Hepatocyte (in vitro differentiated cells): ENCODE measurements at regions not wholly inside any gene's neighbourhood (a gene's known extent, or its start where the extent isn't known, plus 50 kb on each side); places are given as distances from the start of the nearest gene placed in this dataset.
A peak's percentile ranks its signal among the peaks of the same experiment; 100 is the strongest.

Experiments used
- DNase-seq: peaks from one replicate; pipeline ENCODE4 v3.0.0-alpha.2; 2016; ENCODE audit warnings: low spot score
- H2AFZ ChIP-seq: fragments of 200-600 bp; sonication (generic); 2 replicates; pipeline ENCODE4 v1.6.0; 2016; ENCODE audit warnings: antibody characterized with exemption, mild to moderate bottlenecking
- H3K27ac ChIP-seq: fragments of 200-600 bp; sonication (generic); 2 replicates; pipeline ENCODE4 v1.5.1; 2016; ENCODE audit warnings: mild to moderate bottlenecking
- H3K27me3 ChIP-seq: fragments of 200-600 bp; sonication (generic); 2 replicates; pipeline ENCODE4 v1.6.1; 2016
- H3K36me3 ChIP-seq: fragments of 200-600 bp; sonication (generic); replicated peaks from 2 replicates; pipeline ENCODE4 v1.5.1; 2016; ENCODE audit warnings: low read depth; ENCODE audit not compliant: insufficient read depth
- H3K4me1 ChIP-seq: fragments of 200-600 bp; sonication (generic); 2 replicates; pipeline ENCODE4 v1.5.1; 2016; ENCODE audit warnings: mild to moderate bottlenecking, moderate library complexity; ENCODE audit not compliant: insufficient read depth
- H3K4me2 ChIP-seq: fragments of 200-600 bp; sonication (generic); 2 replicates; pipeline ENCODE4 v1.6.0; 2016
- H3K4me3 ChIP-seq: fragments of 200-600 bp; sonication (generic); 2 replicates; pipeline ENCODE4 v1.5.1; 2016; ENCODE audit warnings: mild to moderate bottlenecking
- H3K79me2 ChIP-seq: fragments of 200-600 bp; sonication (generic); 2 replicates; pipeline ENCODE4 v1.6.0; 2017; ENCODE audit warnings: mild to moderate bottlenecking
- H3K9me2 ChIP-seq: fragments of 200-600 bp; sonication (generic); replicated peaks from 2 replicates; pipeline ENCODE4 v1.6.0; 2017; ENCODE audit warnings: mild to moderate bottlenecking; ENCODE audit not compliant: insufficient read depth
- H3K9me3 ChIP-seq: fragments of 200-600 bp; sonication (generic); 2 replicates; pipeline ENCODE4 v1.5.1; 2016; ENCODE audit warnings: low read depth, mild to moderate bottlenecking
- H4K20me1 ChIP-seq: fragments of 200-600 bp; sonication (generic); 2 replicates; pipeline ENCODE4 v1.6.0; 2016; ENCODE audit warnings: mild to moderate bottlenecking; ENCODE audit not compliant: insufficient read depth, poor library complexity, severe bottlenecking
- CTCF ChIP-seq: fragments of 200-600 bp; sonication (generic); IDR thresholded peaks from 2 replicates; pipeline ENCODE4 v1.5.1; 2016; ENCODE audit warnings: antibody characterized with exemption, mild to moderate bottlenecking; ENCODE audit not compliant: poor library complexity
- EZH2 ChIP-seq: fragments of 200-600 bp; sonication (generic); IDR thresholded peaks from 2 replicates; pipeline ENCODE4 v1.6.1; 2016; ENCODE audit warnings: antibody characterized with exemption, mild to moderate bottlenecking, borderline replicate concordance
- EZH2phosphoT487 ChIP-seq: fragments of 200-600 bp; sonication (generic); IDR thresholded peaks from one replicate; pipeline ENCODE4 v1.6.1; 2018; ENCODE audit warnings: antibody characterized with exemption, mild to moderate bottlenecking, low read depth, moderate library complexity; ENCODE audit not compliant: unreplicated experiment, severe bottlenecking
- WGBS: methylation state at CpG from one replicate; pipeline ENCODE4 v1.1.6; 2016; ENCODE audit warnings: low lambda C conversion rate; ENCODE audit errors: missing lambda C conversion rate; 5-methylcytosine and 5-hydroxymethylcytosine counted together

- Histone ChIP-seq H3K9me3 (no peaks in the 10 kb centered on the region), H4K20me1 (no peaks in the 10 kb centered on the region), H3K27me3 (no peaks in the 10 kb centered on the region), H2AFZ (no peak overlapping the region), H3K79me2 (no peaks in the 10 kb centered on the region), H3K4me1 (no peaks in the 10 kb centered on the region), H3K4me3 (no peak overlapping the region), H3K4me2 (peak overlapping the region; percentile 49), H3K36me3 (no peaks in the 10 kb centered on the region), H3K9me2 (no peaks in the 10 kb centered on the region), H3K27ac (no peak overlapping the region)
- TF ChIP-seq CTCF (peak; percentile 45), EZH2 (no peak)
- peak; percentile 7 for DNase-seq
- WGBS, result 30% methylated on average over 7 of the region's 7 CpGs
Observed at GRCh38 chrX:116961872-116962582, 499.3 kb upstream of the CT83 start.

DNA sequence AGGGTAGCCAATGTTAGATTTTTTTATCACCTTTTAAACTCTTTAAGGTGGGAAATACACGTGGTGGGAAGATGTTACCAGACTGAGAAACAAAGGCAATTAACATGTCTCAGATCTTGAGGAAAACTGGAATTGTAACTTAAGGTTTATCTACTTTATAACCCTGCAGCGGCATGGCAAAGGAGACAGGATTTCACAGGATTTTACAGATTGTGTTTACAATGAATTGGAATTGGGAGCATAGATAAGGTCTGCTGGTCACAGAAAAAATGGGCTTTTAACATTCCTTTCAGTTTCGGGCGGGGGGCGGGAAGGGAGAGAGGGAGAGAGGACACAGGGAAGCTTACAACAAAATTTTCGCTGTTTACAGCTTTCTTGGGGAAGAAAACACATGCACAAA is 467.5 kb upstream of the CT83 start:
- H3K9me2 ChIP-seq, result no peaks in the 10 kb centered on the region
- no peaks in the 10 kb centered on the region for H3K9me3 ChIP-seq
- TF ChIP-seq EZH2, result no peak
- no peak for TF ChIP-seq CTCF
- TF ChIP-seq EZH2phosphoT487, result no peak
- H3K4me2 ChIP-seq, result peak overlapping the region; percentile 64
- H3K4me1 ChIP-seq, result peaks cover 5% of the 10 kb centered on the region
- no peak overlapping the region for H3K27ac ChIP-seq
- H3K36me3 ChIP-seq, result no peaks in the 10 kb centered on the region
- H2AFZ ChIP-seq, result no peak overlapping the region
- DNase-seq, result no peak
- no peak overlapping the region for H3K4me3 ChIP-seq
- no peaks in the 10 kb centered on the region for H3K27me3 ChIP-seq
- 21% methylated on average over 5 of the region's 6 CpGs for WGBS
- H4K20me1 ChIP-seq, result no peaks in the 10 kb centered on the region
- no peaks in the 10 kb centered on the region for H3K79me2 ChIP-seq

DNA sequence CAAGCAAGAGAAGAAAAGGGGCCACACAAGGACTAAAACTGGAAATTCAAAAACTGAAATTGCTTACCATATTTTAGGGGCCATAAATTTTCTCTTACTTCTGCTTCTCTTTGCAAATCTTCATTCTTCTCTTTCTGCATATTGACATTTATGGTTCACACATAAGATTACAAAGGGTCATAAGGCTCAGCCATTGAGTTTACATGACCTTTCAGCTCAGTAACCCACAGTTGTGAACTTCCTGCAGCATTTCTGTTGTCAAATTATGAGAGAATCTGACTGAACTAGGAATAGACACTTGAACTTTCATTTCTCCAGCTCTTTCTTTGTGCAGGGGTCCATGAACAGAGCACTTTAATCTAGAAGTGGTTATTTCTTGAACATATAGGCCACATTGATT is 434.8 kb upstream of the CT83 start:
- Histone ChIP-seq H3K9me3 (no peaks in the 10 kb centered on the region), H3K79me2 (no peaks in the 10 kb centered on the region), H3K36me3 (no peaks in the 10 kb centered on the region), H4K20me1 (no peaks in the 10 kb centered on the region), H3K4me1 (no peaks in the 10 kb centered on the region), H3K4me2 (no peak overlapping the region), H2AFZ (no peak overlapping the region), H3K27ac (no peak overlapping the region), H3K27me3 (no peaks in the 10 kb centered on the region), H3K4me3 (no peak overlapping the region), H3K9me2 (no peaks in the 10 kb centered on the region)
- DNase-seq, result no peak
- TF ChIP-seq EZH2phosphoT487 (no peak), EZH2 (no peak), CTCF (no peak)

DNA sequence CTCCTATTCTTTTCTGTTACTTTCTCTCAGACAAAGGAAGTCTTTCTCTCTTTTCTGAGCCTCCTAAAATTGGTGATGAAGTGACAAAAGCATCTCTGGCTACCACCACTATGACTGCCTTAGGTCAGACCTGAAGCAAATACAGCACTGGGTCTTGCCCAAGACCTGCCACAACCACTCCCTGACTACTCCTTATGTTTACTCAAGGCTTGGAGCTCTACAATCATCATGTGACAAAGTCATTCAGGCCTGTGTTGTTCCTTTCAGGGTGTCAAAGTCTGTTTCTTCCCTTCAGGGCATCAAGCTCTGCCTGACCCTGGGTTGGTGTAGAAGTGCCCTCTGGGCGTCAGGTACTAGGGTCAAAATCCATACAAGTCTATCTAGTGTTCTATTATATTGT is 419.2 kb upstream of the CT83 start:
- Histone ChIP-seq H3K36me3 (no peaks in the 10 kb centered on the region), H2AFZ (no peak overlapping the region), H3K9me2 (no peaks in the 10 kb centered on the region), H3K79me2 (no peaks in the 10 kb centered on the region), H3K27me3 (no peaks in the 10 kb centered on the region), H4K20me1 (no peaks in the 10 kb centered on the region), H3K4me3 (no peak overlapping the region), H3K27ac (no peak overlapping the region), H3K9me3 (no peaks in the 10 kb centered on the region), H3K4me1 (no peaks in the 10 kb centered on the region), H3K4me2 (no peak overlapping the region)
- TF ChIP-seq CTCF (no peak), EZH2phosphoT487 (no peak), EZH2 (no peak)
- whole genome bisulfite sequencing, result 50% methylated on average over 1 of the region's 1 CpG
- DNase-seq, result peak; percentile 14
